Right ventricle myocardium superior (tissue), 1 donor: ENCODE measurements at regions not wholly inside any gene's neighbourhood (a gene's known extent, or its start where the extent isn't known, plus 50 kb on each side); places are given as distances from the start of the nearest gene placed in this dataset.
"Not testable (repeated sequence)": the region's sequence is repeated elsewhere in the genome, so short reads cannot be mapped to it uniquely, and the experiment has no call there.

Experiments used
- ATAC-seq: fragments of 200-7000 bp; cut with Tn5 transposase; one replicate; pipeline ENCODE4 v1.9.1; 2020; ENCODE audit warnings: mild to moderate bottlenecking; ENCODE audit not compliant: poor library complexity
- DNase-seq: peaks from one replicate; pipeline ENCODE4 v3.0.0-alpha.2; 2020
- intact Hi-C: fragments of 100-400 bp; cut with DNase I; formaldehyde crosslinking; loops from one replicate; pipeline ENCODE4 v1.11.2; 2022
- donor health status: DM: no; HTN: yes; CAD: no; lungs with severe emphysema.

DNA sequence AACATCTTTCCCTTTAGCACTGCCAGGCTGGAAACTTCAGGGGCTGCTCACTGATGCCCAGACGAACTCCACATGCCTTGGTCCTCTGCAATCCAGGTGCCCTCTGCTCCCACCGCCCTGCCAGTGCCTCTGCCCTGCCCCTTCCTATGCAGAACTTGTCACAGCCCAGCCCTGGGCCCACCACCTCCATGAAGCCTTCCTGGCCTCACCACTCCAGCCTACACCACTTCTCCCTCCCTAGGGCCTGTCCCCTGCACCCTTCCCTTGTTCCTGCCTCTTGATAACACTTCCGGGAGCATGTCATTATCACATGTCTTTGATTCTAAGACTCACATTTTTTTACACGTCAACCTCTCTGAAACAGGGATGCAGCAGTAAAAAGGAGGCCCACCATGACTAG is 627.2 kb downstream of the UQCRFS1 start:
- no peak for DNase-seq
- ATAC-seq = no peak
- intact Hi-C loops = no loop called here

DNA sequence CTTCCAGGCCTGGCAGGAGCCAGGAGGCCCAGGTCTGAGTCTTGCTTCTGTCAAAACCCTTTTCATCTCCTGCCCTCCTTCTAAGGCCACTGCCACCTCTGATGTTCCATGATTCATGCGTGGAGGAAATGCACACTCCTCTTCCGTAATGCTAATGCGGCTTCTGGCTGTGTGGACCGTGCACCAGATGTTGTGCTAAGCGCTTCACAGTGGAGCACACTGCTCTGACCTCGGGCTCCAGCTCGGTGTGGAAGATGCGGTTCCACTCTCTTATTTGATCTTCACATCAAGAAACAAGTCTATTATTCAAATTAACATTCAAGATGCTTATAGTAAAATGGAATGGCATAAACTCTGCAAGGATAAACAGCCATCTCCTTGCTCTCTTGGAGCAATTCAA is 629.2 kb downstream of the UQCRFS1 start:
- no peak for ATAC-seq

DNA sequence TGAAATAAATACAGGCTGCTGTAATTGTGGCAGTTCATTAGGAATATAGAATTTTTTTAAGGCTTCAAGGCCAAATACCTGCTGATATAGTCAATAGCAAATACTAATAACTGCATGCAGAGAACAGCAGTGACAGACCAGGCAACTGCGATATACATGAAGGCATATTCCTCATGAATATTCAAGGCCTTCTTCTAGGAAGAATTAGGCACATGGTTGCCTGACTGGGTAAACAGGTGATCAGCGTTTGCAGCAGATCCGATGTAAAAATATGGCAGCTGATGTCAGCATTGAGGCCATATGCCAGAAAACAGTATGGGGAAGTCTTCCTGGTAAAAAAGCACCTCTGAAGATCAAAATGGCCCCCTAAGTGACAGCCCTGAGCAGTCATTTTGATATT is 629.7 kb downstream of the UQCRFS1 start:
- intact Hi-C loops = no loop called here
- no peak for DNase-seq

More for the DNA sequence above, 629.2 kb downstream of the UQCRFS1 start:
- intact Hi-C loops = no loop called here
- no peak for DNase-seq

DNA sequence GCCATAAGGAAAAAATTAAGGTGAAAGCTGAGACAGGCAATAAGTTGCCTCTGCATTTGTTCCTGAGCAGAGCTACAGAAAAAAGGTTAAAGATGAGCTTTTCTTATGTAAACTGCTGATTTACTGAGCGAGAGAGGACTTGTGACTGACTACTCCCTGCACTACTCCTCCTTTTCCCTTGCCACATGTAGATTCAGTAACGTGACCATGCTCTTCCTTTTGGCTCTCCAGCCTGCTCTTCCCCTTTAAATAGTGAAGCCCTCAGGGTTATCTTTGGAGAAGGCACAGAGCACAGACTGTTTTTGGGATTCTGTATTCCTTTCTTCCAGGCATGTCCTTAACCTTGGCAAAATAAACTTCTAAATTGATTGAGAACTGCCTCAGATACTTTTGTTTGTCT is 630.2 kb downstream of the UQCRFS1 start:
- DNase-seq (no peak), ATAC-seq (no peak)
- intact Hi-C loops = no loop called here

More for the DNA sequence above, 629.7 kb downstream of the UQCRFS1 start:
- ATAC-seq = no peak

DNA sequence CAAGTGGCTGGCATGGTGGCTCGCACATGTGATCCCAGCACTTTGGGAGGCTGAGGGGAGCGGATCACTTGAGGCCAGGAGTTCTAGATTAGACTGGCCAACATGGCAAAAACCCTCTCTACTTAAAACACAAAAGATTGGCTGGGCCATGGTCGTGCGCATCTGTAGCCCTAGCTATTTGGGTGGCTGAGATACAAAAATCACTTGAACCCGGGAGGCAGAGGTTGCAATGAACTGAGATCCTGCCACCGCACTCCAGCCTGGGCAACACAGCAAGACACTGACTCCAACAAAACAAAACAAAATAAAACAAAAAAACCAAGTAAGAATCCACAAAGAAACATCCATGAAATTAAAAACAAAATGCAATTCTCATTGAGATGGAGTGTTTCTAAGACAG is 630.6 kb downstream of the UQCRFS1 start:
- no peak for ATAC-seq
- intact Hi-C loops = no loop called here
- DNase-seq = no peak

DNA sequence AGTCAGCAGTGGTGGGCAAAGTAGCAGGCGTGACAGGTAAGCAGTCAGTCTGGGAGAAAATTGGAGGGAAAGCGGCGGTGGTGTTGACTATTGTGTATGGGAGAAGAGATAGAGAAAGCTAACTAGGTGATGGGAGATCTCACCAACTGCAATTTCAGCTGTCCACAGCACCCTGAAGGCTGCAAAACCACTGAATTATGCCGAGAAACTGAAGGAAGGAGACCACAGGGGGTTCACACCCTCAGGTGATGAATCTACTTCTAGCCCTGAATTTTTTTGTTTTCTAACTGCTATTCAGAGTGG is 631.5 kb downstream of the UQCRFS1 start:
- intact Hi-C loops = no loop called here
- ATAC-seq (no peak), DNase-seq (no peak)

DNA sequence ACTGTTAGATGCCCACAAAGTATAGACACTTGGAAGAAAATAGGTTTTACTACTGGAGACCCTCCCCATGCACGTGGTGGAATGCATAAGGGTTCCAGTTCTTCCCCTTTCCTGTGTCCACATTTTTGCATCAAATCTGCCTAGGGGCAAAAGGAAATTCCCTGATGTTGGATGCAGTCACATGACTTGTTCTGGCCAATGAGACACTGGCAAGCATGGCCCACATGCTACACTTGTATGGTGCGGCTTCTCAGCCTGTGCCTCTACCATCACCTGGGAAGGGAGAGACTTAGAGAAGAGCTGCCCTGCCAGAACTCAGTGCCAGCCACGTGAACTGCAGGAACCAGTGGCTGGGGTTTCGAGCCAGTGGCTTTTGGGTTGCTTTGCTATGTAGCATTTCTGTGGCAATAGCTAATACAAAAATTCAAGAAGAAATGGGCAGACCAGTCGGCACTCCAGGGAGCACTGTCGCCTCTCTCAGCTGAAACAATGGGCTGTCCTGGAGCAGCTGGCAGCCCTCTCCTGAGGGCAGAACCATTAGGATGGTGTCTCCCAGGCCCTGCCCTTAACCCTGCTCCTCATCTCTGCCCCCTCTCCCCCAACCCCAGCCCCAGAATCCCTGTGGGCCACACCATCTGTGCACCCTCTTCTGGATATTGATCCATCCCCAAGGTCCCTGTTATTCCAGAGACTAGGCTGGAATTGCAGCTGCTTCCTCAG is 634.0 kb downstream of the UQCRFS1 start:
- intact Hi-C loops = no loop called here
- ATAC-seq (no peak), DNase-seq (no peak)

DNA sequence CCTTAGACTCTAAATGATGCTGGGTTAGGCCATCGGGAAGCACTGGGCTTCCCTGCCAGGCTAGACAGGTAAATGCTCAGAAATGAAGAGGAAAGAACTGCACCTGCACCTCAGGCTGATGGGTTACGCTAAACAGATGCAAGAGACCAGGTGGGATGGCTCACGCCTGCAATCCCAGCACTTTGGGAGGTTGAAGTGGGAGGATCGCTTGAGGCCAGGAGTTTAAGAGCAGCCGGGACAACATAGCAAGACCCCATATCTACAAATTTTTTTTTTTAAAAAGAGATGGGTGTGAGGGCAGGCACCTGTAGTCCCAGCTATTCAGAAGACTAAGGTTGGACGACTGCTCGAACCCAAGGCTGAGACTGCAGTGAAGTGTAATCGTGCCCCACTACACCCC is 634.7 kb downstream of the UQCRFS1 start:
- DNase-seq (no peak), ATAC-seq (no peak)
- intact Hi-C loops = no loop called here

DNA sequence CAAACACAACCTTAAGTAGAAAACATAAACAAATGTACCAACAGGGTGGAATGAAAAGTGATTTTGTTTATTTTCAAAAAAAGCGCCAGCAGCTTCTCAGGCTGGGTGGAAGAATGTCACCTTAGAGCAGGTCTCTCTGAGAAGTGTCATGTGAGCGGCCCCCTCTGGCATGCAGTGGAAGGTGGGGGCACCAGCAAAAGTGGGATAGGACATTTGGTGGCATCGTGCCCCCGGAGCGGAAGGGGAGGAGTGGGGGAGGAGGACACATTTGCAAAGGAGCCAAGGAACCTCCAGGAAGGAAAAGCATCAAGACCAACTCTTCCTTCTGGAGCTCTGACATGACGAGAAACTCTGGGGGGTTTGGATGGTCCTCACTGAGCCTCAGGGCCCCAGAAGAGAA is 635.3 kb downstream of the UQCRFS1 start:
- intact Hi-C loops = no loop called here
- ATAC-seq (no peak), DNase-seq (no peak)

DNA sequence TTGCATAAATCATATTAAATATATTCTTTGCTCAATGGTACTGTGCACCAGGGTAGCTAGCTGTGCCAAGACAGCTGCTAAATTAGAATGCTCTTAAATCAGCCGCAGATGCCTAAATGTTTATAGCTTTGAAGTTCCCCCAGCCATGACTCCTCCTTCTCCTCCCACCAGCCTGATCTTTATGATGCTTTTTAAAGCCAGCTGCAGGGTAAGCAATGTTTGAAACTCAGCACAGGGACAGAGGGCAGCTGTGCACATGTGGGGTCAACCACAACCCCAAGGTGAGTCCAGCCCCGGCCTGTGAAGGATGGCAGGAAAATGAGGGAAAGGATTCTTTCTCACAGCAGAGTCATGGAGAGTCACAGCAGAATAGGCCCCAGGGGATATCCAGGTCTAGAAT is 635.7 kb downstream of the UQCRFS1 start:
- DNase-seq (no peak), ATAC-seq (no peak)
- intact Hi-C loops = no loop called here

DNA sequence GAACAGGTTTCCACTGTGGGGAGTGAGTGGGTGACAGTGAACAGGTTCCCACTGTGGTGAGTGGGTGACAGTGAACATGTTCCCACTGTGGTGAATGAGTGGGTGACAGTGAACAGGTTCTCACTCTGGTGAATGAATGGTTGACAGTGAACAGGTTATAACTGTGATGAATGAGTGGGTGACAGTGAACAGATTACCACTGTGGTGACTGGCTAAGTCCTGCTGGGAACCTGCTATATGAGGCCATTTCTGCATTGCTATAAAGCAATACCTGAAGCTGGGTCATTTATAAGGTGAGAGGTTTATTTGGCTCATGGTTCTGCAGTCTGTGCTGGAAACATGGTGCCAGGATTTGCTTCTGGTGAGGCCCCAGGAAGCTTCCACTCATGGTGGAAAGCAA is 637.1 kb downstream of the UQCRFS1 start:
- intact Hi-C loops = no loop called here
- ATAC-seq = no peak
- no peak for DNase-seq

DNA sequence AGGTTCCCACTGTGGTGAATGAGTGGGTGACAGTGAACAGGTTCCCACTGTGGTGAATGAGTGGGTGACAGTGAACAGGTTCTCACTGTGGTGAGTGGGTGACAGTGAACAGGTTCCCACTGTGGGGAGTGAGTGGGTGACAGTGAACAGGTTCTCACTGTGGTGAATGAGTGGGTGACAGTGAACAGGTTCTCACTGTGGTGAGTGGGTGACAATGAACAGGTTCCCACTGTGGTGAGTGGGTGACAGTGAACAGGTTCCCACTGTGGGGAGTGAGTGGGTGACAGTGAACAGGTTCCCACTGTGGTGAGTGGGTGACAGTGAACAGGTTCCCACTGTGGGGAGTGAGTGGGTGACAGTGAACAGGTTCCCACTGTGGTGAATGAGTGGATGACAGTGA is 637.6 kb downstream of the UQCRFS1 start:
- ATAC-seq, DNase-seq, intact Hi-C loops: not testable (repeated sequence)

DNA sequence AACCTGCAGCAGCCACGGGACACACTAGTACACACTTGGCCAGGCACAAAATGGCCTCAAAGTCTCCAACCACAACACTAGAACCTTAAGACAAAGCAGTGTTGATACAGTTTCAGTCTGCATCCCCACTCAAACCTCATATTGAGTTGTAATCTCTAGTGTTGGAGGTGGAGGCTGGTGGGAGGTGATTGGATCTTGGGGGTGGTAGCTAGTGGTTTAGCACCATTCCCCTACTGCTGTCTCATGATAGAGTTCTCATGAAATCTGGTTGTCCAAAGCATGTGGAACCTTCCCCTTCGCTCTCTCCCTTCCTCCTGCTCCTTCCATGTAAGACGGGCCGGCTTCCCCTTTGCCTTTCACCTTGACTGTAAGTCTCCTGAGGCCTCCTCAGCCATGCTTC is 638.7 kb downstream of the UQCRFS1 start:
- DNase-seq = no peak

DNA sequence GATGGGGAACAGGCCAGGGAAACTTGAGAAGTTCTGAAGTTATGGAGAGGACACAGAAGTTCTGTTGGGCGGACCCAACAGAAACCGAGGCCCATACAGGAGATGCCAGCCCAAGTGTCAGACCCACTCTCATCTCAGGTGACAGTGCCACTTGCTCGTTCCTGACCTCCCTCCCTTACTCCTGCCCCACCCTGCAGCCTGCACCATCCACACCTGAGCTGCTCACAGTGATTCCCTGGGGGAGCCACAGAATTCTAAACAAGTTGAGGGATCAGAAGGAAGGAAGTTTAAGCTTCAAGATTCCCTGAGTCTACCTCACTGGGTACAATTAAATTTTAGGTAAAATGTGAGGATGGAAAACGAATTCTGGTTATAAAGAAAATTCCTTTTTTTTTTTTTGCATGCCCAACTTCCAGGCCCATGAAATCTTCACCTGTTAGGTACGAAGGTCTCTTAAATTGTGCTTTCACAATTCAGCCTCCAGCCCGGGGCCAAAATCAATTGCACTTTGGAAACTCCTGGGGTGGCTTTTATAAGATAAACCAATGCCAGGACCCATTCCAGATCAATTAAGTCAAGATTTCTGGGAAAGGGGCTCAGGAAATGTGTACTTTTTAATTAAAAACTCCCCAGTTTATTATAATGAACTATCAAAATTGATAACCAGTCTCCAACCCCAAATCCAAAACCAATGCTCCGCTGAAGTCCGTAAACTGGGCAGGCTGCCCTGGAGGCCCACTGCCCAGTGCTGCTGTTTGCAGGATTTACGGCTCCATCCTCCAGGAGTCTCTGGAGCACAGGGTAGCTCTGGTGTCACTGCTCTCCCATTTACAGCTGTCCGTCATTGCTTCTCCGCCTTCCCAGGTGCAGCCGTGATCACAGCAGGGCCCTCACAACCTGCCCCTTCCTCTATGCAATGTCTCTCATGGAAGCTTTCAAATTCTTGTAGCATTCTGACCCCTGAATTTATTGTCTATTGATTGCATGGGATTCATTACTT is 643.5 kb downstream of the UQCRFS1 start:
- intact Hi-C loops = no loop called here
- DNase-seq (no peak), ATAC-seq (no peak)

More for the DNA sequence above, 638.7 kb downstream of the UQCRFS1 start:
- intact Hi-C loops = no loop called here
- ATAC-seq = no peak

DNA sequence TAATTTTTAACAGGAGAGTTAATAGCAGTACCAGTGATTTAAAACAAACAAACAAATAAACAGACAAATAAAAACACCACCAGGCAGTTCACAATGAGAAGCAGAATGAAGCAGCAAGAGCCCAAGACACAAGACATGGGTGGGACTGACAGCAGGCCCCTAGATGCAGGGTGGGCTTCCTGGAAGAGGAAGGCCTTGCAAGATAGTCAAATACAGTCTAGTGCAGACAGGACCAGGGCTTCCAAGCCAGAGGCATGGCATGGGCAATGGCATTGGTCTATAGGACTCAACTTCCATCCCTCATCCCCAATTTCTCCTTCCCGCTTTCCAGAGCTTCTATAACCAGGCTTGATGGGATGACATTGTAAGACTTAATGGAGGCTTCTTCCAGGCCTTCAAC is 645.1 kb downstream of the UQCRFS1 start:
- intact Hi-C loops = no loop called here
- ATAC-seq (no peak), DNase-seq (no peak)

DNA sequence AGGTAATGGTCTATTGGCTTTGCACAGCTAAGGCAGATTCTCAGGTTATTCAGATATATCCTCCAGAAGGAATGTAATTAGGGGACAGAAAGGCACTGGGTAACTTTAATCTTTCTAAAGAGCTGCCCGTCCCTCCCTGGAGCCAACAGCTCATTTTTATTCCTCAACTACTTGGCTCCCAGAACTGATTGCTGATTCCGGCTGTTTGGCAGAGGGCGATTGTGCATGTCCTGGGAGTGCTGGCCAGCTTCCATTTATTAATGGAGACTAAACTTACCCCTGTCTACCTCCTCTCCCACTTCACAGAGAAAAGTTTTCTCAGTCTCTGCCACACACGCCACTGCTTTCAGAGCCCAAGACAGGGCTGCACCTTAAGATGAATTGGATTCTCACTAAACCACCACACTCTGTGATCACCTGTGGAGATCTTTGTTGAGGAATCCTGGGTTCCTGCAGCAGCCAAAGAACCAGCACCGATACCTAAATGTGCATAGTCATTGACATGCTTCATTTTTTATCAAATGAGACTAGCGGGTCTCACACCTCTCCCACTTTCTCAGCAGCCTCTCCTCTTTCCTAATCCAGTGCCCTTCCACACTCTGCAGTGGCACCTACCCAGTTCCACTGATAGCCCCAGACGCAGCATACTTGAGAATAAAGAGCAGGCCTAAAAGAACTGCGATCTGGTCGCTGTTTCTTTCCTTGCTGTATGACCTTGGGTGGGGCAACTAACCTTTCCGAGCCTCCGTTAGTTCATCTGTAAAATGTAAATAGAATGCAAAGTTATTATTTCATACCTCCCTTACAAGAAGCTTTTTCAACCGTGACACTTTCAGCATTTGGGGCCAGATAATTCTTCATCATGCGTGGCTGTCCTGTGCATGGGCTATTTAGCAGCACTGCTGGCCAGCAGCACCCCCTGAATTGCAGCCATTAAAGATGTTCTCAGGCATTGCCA is 648.7 kb downstream of the UQCRFS1 start:
- no peak for ATAC-seq
- DNase-seq = no peak
- intact Hi-C loops = no loop called here

DNA sequence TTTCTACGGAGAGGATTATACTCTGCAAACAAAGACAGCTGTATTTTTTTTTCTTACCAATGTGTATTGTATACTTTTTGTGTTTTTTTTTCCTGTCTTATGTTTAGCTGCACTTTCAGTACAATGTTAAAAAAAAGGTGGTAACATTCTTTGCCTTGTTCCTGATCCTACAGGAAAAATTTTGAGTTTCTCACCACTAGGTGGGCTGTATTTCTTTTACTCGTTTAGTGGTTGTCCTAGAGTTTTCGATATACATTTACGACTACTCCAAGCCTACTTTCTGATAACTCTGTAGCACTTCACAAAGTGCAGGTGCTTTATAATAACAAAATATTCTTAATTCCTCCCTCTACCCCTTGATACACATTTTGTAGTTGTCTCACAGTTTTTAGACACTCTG is 652.2 kb downstream of the UQCRFS1 start:
- intact Hi-C loops = no loop called here
- no peak for DNase-seq
- ATAC-seq = no peak

DNA sequence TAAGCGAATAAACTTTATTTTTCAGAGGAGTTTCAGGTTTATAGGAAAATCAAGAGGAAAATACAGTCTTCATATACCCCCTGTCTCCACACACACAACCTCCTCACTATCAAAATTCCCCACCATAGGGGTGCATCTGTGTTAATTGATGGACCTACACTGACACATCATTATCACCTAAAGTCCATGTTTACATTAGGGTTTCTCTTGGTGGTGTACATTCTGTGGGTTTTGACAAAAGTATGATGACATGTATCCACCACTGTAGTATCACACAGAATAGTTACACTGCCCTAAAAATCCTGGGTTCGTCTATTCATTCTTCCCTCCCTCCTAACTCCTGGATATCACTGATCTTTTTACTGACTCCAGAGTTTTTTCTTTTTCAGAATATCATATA is 654.2 kb downstream of the UQCRFS1 start:
- no peak for DNase-seq
- intact Hi-C loops = no loop called here
- ATAC-seq = no peak

DNA sequence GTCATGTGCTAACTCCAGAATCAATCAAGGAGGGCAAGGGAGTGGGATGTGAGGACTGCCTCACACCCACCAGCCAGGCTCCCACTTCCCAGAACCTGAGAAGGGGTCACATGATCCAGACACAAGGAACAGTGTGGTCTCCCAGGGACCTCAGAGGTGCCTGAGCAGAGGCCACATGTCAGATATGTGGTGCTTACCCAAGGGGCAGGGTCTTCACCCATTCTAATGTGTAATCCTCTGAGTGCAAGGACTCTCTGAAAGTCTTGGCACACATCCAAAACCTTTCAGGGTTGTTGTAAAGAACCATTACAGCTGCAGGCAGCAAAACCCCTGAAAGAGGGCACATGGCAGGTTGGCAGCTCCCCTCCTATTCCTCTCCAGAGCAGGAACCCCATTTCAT is 656.6 kb downstream of the UQCRFS1 start:
- ATAC-seq (no peak), DNase-seq (no peak)
- intact Hi-C loops = no loop called here
